Caco-2 (cell line): ENCODE measurements at regions not wholly inside any gene's neighbourhood (a gene's known extent, or its start where the extent isn't known, plus 50 kb on each side); places are given as distances from the start of the nearest gene placed in this dataset.

ENCODE experiments used
- BruUV-seq: library from RNA; stranded (reverse); fragments of 400-500 nt; replicated peaks from 2 replicates; lab custom pipeline; 2021; lab: Mats Ljungman, UMichigan
- CTCF ChIA-PET: fragments of 300-600 bp; sonication (Branson Sonifier 250); formaldehyde crosslinking; loops from one replicate; lab custom pipeline; 2022; ENCODE audit warnings: antibody characterized with exemption; lab: Charles Lee
- POLR2A ChIA-PET: fragments of 300-600 bp; sonication (Branson Sonifier 250); formaldehyde crosslinking; loops from one replicate; lab custom pipeline; 2022; ENCODE audit warnings: antibody characterized with exemption; lab: Charles Lee
- DNase-seq, 2 experiments: peaks; one replicate each; pipeline versions ENCODE4 v3.0.0 to v3.0.0-alpha.2; 2020 to 2022
- H3K27me3 ChIP-seq: replicated peaks from 2 replicates; pipeline ENCODE4 v1.6.0; 2011; ENCODE audit warnings: low read length; ENCODE audit not compliant: control insufficient read depth, insufficient read depth
- H3K36me3 ChIP-seq: 2 replicates; pipeline ENCODE4 v1.5.1; 2011; ENCODE audit warnings: low read length; ENCODE audit not compliant: control insufficient read depth, insufficient read depth
- H3K4me1 ChIP-seq: fragments of 250-450 bp; sonication (Bioruptor Pico); 2 replicates; pipeline ENCODE4 v1.5.1; 2020; ENCODE audit warnings: mild to moderate bottlenecking
- H3K4me3 ChIP-seq: 2 replicates; pipeline ENCODE4 v1.5.1; 2011; ENCODE audit warnings: low read depth, mild to moderate bottlenecking, control low read depth, low read length
- H3K9me3 ChIP-seq: fragments of 250-450 bp; sonication (Bioruptor Pico); 2 replicates; pipeline ENCODE4 v1.5.1; 2020; ENCODE audit warnings: mild to moderate bottlenecking, moderate library complexity
- H3K27ac Mint-ChIP-seq: one replicate; pipeline ENCODE4 v1.8.0; 2022; ENCODE audit warnings: mixed read lengths; ENCODE audit not compliant: unreplicated experiment
- H3K27me3 Mint-ChIP-seq: one replicate; pipeline ENCODE4 v1.8.0; 2022; ENCODE audit warnings: mixed read lengths; ENCODE audit not compliant: insufficient read depth, unreplicated experiment
- H3K36me3 Mint-ChIP-seq: one replicate; pipeline ENCODE4 v1.8.0; 2022; ENCODE audit warnings: mild to moderate bottlenecking, mixed read lengths; ENCODE audit not compliant: insufficient read depth, unreplicated experiment
- H3K4me1 Mint-ChIP-seq: one replicate; pipeline ENCODE4 v1.8.0; 2022; ENCODE audit warnings: low read depth, mixed read lengths; ENCODE audit not compliant: unreplicated experiment
- H3K4me3 Mint-ChIP-seq: one replicate; pipeline ENCODE4 v1.8.0; 2022; ENCODE audit warnings: mild to moderate bottlenecking, moderate library complexity, mixed read lengths; ENCODE audit not compliant: unreplicated experiment
- H3K9me3 Mint-ChIP-seq: one replicate; pipeline ENCODE4 v1.8.0; 2022; ENCODE audit warnings: mixed read lengths; ENCODE audit not compliant: unreplicated experiment
- intact Hi-C: fragments of 100-400 bp; cut with micrococcal nuclease; formaldehyde crosslinking; loops from one replicate; pipeline ENCODE4 v1.10.0; 2022; ENCODE audit not compliant: unreplicated experiment
- TF ChIP-seq, protein P1 (sequence below), 2 experiments: fragments of 200-600 bp in 1 of 2; IDR thresholded peaks; 1 replicate in 1 of 2; 2 replicates in 1 of 2; pipeline versions ENCODE4 v1.5.1 to v1.8.0; 2011 to 2022; ENCODE audit warnings: antibody characterized with exemption in 1 of 2, control low read depth in 1 of 2, inconsistent platforms in 1 of 2, low read depth in 1 of 2, low read length in 1 of 2, mild to moderate bottlenecking in 1 of 2, moderate library complexity in 1 of 2; ENCODE audit not compliant: insufficient read depth in 1 of 2, severe bottlenecking in 1 of 2, unreplicated experiment in 1 of 2

DNA sequence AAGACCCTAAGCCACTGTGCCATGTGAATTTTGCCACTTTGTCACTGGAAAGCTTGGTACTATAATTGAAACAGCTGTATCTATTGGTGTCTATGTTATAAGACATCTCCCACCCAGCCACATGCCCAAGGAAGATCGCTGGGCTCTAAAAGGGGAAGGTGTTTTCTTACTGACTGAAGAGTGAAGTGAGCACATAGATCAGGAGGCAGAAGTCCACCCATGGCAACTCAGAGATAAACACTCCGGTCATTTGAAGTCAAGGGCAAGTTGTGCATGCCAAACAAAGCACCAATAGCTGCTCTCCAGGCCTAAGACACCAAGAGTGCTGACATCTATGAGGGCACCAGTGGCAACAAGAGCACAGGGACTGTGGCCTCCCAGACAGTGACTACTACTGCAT lies 153.8 kb downstream of the KCTD12 start:
- ChIA-PET CTCF (no interaction called here), POLR2A (no interaction called here)
- no TSS peak for BruUV-seq
- TF ChIP-seq, protein P1, sequence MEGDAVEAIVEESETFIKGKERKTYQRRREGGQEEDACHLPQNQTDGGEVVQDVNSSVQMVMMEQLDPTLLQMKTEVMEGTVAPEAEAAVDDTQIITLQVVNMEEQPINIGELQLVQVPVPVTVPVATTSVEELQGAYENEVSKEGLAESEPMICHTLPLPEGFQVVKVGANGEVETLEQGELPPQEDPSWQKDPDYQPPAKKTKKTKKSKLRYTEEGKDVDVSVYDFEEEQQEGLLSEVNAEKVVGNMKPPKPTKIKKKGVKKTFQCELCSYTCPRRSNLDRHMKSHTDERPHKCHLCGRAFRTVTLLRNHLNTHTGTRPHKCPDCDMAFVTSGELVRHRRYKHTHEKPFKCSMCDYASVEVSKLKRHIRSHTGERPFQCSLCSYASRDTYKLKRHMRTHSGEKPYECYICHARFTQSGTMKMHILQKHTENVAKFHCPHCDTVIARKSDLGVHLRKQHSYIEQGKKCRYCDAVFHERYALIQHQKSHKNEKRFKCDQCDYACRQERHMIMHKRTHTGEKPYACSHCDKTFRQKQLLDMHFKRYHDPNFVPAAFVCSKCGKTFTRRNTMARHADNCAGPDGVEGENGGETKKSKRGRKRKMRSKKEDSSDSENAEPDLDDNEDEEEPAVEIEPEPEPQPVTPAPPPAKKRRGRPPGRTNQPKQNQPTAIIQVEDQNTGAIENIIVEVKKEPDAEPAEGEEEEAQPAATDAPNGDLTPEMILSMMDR (IDR thresholded peaks at IDR 0.05; ENCODE audit: insufficient read depth in 1 of 2, low read depth in 1 of 2, low read length in 1 of 2, severe bottlenecking in 1 of 2, unreplicated experiment in 1 of 2) = no peak
- no peaks in the 10 kb centered on the region for H3K4me1 ChIP-seq
- Mint-ChIP-seq H3K4me1 (no peaks in the 10 kb centered on the region), H3K36me3 (no peaks in the 10 kb centered on the region), H3K27me3 (peaks cover 3% of the 10 kb centered on the region), H3K4me3 (no peak overlapping the region), H3K9me3 (no peaks in the 10 kb centered on the region), H3K27ac (no peak overlapping the region)
- H3K27me3 ChIP-seq = no peaks in the 10 kb centered on the region
- no peak for DNase-seq
- intact Hi-C loops = no loop called here
- no peak overlapping the region for H3K4me3 ChIP-seq
- no peaks in the 10 kb centered on the region for H3K36me3 ChIP-seq
- H3K9me3 ChIP-seq = peaks cover 9% of the 10 kb centered on the region

DNA sequence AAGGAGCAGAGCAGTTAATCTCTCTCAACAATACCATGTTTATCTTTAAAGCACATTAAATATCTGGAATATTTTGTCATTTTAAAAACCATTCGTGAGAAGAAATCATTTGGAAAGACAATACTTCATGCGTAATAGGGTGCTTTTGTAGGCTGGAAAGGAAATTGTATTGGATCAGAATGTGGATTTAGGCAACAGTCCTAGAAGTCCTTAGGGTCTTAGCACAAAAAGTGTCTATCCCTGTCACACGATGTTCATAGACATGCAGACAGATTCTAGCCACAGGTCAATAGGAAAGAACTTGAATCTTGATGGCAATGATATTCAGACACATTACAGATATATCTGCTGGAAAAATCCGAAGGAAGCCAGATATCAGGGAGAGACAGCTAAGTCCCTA lies 156.0 kb downstream of the KCTD12 start:
- no peaks in the 10 kb centered on the region for H3K27me3 ChIP-seq
- Mint-ChIP-seq H3K27me3 (peaks cover 3% of the 10 kb centered on the region), H3K36me3 (no peaks in the 10 kb centered on the region), H3K4me3 (no peak overlapping the region), H3K27ac (no peak overlapping the region), H3K4me1 (no peaks in the 10 kb centered on the region), H3K9me3 (no peaks in the 10 kb centered on the region)
- H3K36me3 ChIP-seq = no peaks in the 10 kb centered on the region
- no peak overlapping the region for H3K4me3 ChIP-seq
- peaks cover 9% of the 10 kb centered on the region for H3K9me3 ChIP-seq
- TF ChIP-seq, protein P1 (IDR thresholded peaks at IDR 0.05; ENCODE audit: insufficient read depth in 1 of 2, low read depth in 1 of 2, low read length in 1 of 2, severe bottlenecking in 1 of 2, unreplicated experiment in 1 of 2) = no peak
- BruUV-seq = no TSS peak
- intact Hi-C loops = no loop called here
- H3K4me1 ChIP-seq = no peaks in the 10 kb centered on the region
- CTCF ChIA-PET = no interaction called here
- DNase-seq = no peak
- POLR2A ChIA-PET = no interaction called here

DNA sequence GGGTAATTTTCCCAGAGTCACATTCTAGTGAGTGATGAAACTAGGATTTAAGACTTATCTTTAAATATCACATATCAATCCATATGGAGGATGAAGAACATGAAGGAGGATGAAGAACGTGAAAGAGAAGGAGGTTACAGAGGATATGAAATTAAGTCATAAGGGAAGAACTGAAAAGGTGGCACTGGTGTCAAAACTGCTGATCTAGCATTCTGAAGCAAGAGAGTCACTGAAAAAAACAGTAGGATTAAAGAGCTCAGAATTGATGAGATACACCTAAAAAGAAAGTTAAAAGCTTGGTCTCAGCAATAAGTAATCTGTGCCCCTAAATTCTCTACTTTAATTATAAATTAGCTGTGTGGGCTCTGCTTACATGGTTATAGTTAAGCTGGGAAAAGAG lies 156.5 kb downstream of the KCTD12 start:
- POLR2A ChIA-PET = no interaction called here
- no peaks in the 10 kb centered on the region for H3K27me3 ChIP-seq
- no peak for DNase-seq
- no peaks in the 10 kb centered on the region for H3K4me1 ChIP-seq
- Mint-ChIP-seq H3K4me3 (no peak overlapping the region), H3K36me3 (no peaks in the 10 kb centered on the region), H3K4me1 (no peaks in the 10 kb centered on the region), H3K27me3 (peaks cover 3% of the 10 kb centered on the region), H3K27ac (no peak overlapping the region), H3K9me3 (no peaks in the 10 kb centered on the region)
- H3K36me3 ChIP-seq = no peaks in the 10 kb centered on the region
- no peak overlapping the region for H3K4me3 ChIP-seq
- BruUV-seq = no TSS peak
- CTCF ChIA-PET = no interaction called here
- intact Hi-C loops = no loop called here
- H3K9me3 ChIP-seq = peaks cover 9% of the 10 kb centered on the region
- TF ChIP-seq, protein P1 (IDR thresholded peaks at IDR 0.05; ENCODE audit: insufficient read depth in 1 of 2, low read depth in 1 of 2, low read length in 1 of 2, severe bottlenecking in 1 of 2, unreplicated experiment in 1 of 2) = no peak
